ENCODE measurements at regions not wholly inside any gene's neighbourhood (a gene's known extent, or its start where the extent isn't known, plus 50 kb on each side); places are given as distances from the start of the nearest gene placed in this dataset.
"Not testable (repeated sequence)": the region's sequence is repeated elsewhere in the genome, so short reads cannot be mapped to it uniquely, and the experiment has no call there.

GRCh38 chr18:3328532-3328931 lies 66.6 kb downstream of the MYL12B start:
- no peak for DNase-seq

GRCh38 chr18:3329471-3329870 lies 67.5 kb downstream of the MYL12B start:
- DNase-seq: no peak

- DNase-seq: no peak
Observed at GRCh38 chr18:3329872-3330271, 67.9 kb downstream of the MYL12B start.

GRCh38 chr18:3330622-3331021 lies 68.7 kb downstream of the MYL12B start:
- DNase-seq: no peak

- no peak for DNase-seq
Observed at GRCh38 chr18:3332376-3332775, 70.4 kb downstream of the MYL12B start.

GRCh38 chr18:3333056-3333720 lies 71.3 kb downstream of the MYL12B start:
- no peak for DNase-seq

- DNase-seq: no peak
Observed at GRCh38 chr18:3333721-3334386, 71.9 kb downstream of the MYL12B start.

- no peak for DNase-seq
Observed at GRCh38 chr18:3340015-3340681, 78.2 kb downstream of the MYL12B start.

GRCh38 chr18:3340682-3341097 lies 78.8 kb downstream of the MYL12B start:
- no peak for DNase-seq

GRCh38 chr18:3342628-3343027 lies 80.7 kb downstream of the MYL12B start:
- no peak for DNase-seq

GRCh38 chr18:3345452-3345851 lies 83.5 kb downstream of the MYL12B start:
- DNase-seq: no peak

GRCh38 chr18:3345885-3346284 lies 84.0 kb downstream of the MYL12B start:
- DNase-seq: no peak

- DNase-seq: no peak
Observed at GRCh38 chr18:3346487-3346886, 84.6 kb downstream of the MYL12B start.

GRCh38 chr18:3347286-3347803 lies 85.4 kb downstream of the MYL12B start:
- DNase-seq: no peak

- no peak for DNase-seq
Observed at GRCh38 chr18:3348176-3348575, 86.2 kb downstream of the MYL12B start.

- not testable (repeated sequence) for DNase-seq
Observed at GRCh38 chr18:3349046-3349841, 87.3 kb downstream of the MYL12B start.

GRCh38 chr18:3350021-3350420 lies 88.1 kb downstream of the MYL12B start:
- no peak for DNase-seq

GRCh38 chr18:3350566-3351527 lies 88.9 kb downstream of the MYL12B start:
- DNase-seq: no peak

- no peak for DNase-seq
Observed at GRCh38 chr18:3354506-3354905, 92.6 kb downstream of the MYL12B start.

GRCh38 chr18:3356614-3357013 lies 93.4 kb upstream of the TGIF1 start:
- no peak for DNase-seq

- DNase-seq: no peak
Observed at GRCh38 chr18:3357516-3357915, 92.5 kb upstream of the TGIF1 start.

- DNase-seq: peak; percentile 33
Observed at GRCh38 chr18:3358310-3358709, 91.7 kb upstream of the TGIF1 start.

All from femur (tissue), 1 donor.